ENCODE measurements at regions not wholly inside any gene's neighbourhood (a gene's known extent, or its start where the extent isn't known, plus 50 kb on each side); places are given as distances from the start of the nearest gene placed in this dataset.

DNA sequence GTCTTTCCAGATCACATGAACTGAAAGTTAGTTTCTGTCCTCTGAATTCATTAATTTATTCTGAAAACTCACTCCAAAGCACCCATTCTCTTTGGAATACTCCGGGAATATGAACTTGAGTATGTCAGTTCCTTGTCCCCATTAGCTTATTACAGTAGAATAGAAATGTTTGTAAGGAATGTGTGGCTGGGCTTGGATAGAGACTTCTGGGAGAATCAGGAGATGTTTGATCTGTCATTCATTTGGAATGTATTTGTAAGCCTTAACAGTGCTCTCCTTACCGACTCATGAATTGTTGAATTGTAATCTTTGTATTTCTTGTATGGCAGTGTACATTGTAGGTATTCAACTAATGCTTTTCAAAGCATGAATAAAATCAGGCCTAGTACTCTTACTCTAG, 548.4 kb downstream of the LRRC70 start:
- Histone ChIP-seq H3K4me1 (ENCODE audit: insufficient read depth, low read length) (no peaks in the 10 kb centered on the region), H3K27me3 (ENCODE audit: insufficient read depth, low read length, poor library complexity, severe bottlenecking) (no peaks in the 10 kb centered on the region), H3K36me3 (ENCODE audit: insufficient read depth, low read length) (no peaks in the 10 kb centered on the region), H3K27ac (ENCODE audit: low read depth, low read length) (no peak overlapping the region), H3K9me3 (ENCODE audit: low read length) (no peaks in the 10 kb centered on the region), H3K4me3 (ENCODE audit: low read length) (no peak overlapping the region)
- ChIA-PET POLR2A (no interaction called here), CTCF (no interaction called here)
- Mint-ChIP-seq H3K9me3 (no peaks in the 10 kb centered on the region), H3K4me3 (no peak overlapping the region), H3K27me3 (no peaks in the 10 kb centered on the region), H3K27ac (no peak overlapping the region), H3K4me1 (no peaks in the 10 kb centered on the region), H3K36me3 (no peaks in the 10 kb centered on the region)
- no peak for DNase-seq

DNA sequence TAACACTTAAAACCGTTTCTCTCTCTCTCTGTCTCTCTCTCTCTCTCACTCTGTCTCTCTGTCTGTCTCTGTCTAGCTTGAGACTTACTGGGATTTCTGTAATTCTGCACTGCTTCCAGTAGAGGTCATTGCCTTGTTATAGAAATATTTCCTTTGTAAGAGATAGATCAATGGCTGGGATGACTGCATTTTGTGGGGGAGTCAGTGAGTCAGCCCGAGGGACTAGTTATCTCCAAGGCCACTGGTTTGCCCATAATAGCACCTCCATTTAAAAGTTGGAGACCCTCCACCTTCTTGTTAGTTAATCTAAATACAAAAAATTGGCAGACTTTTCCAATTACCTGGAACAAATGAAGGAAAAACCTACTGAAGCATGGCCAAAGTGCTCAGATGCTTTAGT, 547.2 kb downstream of the LRRC70 start:
- Mint-ChIP-seq H3K4me1 (no peaks in the 10 kb centered on the region), H3K36me3 (no peaks in the 10 kb centered on the region), H3K9me3 (no peaks in the 10 kb centered on the region), H3K27ac (no peak overlapping the region), H3K4me3 (no peak overlapping the region), H3K27me3 (no peaks in the 10 kb centered on the region)
- Histone ChIP-seq H3K36me3 (ENCODE audit: insufficient read depth, low read length) (no peaks in the 10 kb centered on the region), H3K27ac (ENCODE audit: low read depth, low read length) (no peak overlapping the region), H3K27me3 (ENCODE audit: insufficient read depth, low read length, poor library complexity, severe bottlenecking) (no peaks in the 10 kb centered on the region), H3K9me3 (ENCODE audit: low read length) (no peaks in the 10 kb centered on the region), H3K4me1 (ENCODE audit: insufficient read depth, low read length) (no peaks in the 10 kb centered on the region), H3K4me3 (ENCODE audit: low read length) (no peak overlapping the region)
- POLR2A ChIA-PET = no interaction called here
- no peak for DNase-seq
- CTCF ChIA-PET = no interaction called here

DNA sequence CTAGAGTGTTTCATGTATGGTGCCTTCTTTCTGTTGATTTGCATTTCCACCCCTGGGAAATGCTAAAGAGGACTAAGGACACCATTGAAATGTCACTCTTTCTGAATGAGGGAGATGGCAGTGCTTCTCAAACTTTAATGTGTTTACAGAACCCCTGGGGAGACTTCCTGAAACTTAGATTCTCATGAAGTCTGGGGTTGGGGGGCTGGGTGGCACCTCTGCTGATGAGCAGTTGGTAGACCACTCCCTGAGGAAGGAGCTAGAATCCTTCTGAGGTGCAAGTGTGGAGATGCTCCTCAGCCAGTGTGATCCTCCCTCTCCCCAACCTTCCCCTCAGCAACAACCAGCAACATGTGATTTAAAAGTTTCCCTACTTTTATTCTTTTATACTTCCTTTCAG, 546.8 kb downstream of the LRRC70 start:
- H3K4me3 Mint-ChIP-seq = no peak overlapping the region
- Histone ChIP-seq H3K36me3 (ENCODE audit: insufficient read depth, low read length) (no peaks in the 10 kb centered on the region), H3K4me3 (ENCODE audit: low read length) (no peak overlapping the region), H3K9me3 (ENCODE audit: low read length) (no peaks in the 10 kb centered on the region), H3K27me3 (ENCODE audit: insufficient read depth, low read length, poor library complexity, severe bottlenecking) (no peaks in the 10 kb centered on the region), H3K27ac (ENCODE audit: low read depth, low read length) (no peak overlapping the region), H3K4me1 (ENCODE audit: insufficient read depth, low read length) (no peaks in the 10 kb centered on the region)
- no peaks in the 10 kb centered on the region for H3K36me3 Mint-ChIP-seq
- no peak for DNase-seq
- no peaks in the 10 kb centered on the region for H3K9me3 Mint-ChIP-seq
- ChIA-PET POLR2A (no interaction called here), CTCF (no interaction called here)
- H3K4me1 Mint-ChIP-seq = no peaks in the 10 kb centered on the region
- no peaks in the 10 kb centered on the region for H3K27me3 Mint-ChIP-seq
- H3K27ac Mint-ChIP-seq = no peak overlapping the region

DNA sequence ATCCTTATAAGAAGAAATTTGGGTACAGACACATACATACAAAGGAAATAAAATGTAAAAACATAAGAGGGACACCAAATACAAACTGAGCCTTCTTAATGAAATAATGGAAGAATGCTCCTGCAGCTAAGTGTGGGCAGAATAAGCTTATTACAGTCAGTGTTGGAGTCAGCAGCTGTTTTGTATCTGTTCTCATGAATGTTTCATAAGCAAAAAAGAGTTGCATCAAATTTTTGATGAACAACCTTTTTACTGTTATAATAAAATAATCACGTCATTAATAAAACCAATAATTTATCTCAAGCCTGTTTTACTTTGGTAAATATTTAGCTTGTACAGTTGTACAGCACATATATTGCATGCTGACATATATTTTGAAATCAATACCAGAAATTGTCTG, 545.6 kb downstream of the LRRC70 start:
- Histone ChIP-seq H3K36me3 (ENCODE audit: insufficient read depth, low read length) (no peaks in the 10 kb centered on the region), H3K27me3 (ENCODE audit: insufficient read depth, low read length, poor library complexity, severe bottlenecking) (no peaks in the 10 kb centered on the region), H3K4me3 (ENCODE audit: low read length) (no peak overlapping the region), H3K27ac (ENCODE audit: low read depth, low read length) (no peak overlapping the region), H3K9me3 (ENCODE audit: low read length) (no peaks in the 10 kb centered on the region), H3K4me1 (ENCODE audit: insufficient read depth, low read length) (no peaks in the 10 kb centered on the region)
- no peak for DNase-seq
- H3K27ac Mint-ChIP-seq = no peak overlapping the region
- H3K27me3 Mint-ChIP-seq = no peaks in the 10 kb centered on the region
- peaks cover 0 to under 1% (median 0%) of the 10 kb centered on the region in 5 donors for H3K9me3 Mint-ChIP-seq
- no peaks in the 10 kb centered on the region for H3K36me3 Mint-ChIP-seq
- ChIA-PET POLR2A (no interaction called here), CTCF (no interaction called here)
- H3K4me1 Mint-ChIP-seq = no peaks in the 10 kb centered on the region
- H3K4me3 Mint-ChIP-seq = no peak overlapping the region

DNA sequence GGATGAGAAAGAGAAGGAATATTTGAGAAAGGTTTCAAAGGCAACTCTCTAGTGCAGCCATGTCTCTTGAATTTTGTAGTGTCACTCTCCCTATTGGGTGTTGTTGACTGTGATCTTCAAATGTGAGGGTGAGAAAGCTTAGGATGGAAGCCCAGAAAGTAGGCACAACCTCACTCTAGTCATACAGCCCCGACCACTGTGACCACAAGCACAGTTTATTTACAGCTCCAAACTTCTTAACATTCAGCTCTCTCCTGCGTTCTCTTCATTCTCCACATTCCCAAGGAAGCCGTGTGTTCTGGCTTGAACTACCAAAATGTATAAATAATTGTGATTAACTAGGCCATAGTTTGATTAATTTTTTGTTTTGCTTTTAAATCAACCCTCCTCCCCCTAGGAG, 542.9 kb downstream of the LRRC70 start:
- Histone ChIP-seq H3K9me3 (ENCODE audit: low read length) (no peaks in the 10 kb centered on the region), H3K4me3 (ENCODE audit: low read length) (no peak overlapping the region), H3K36me3 (ENCODE audit: insufficient read depth, low read length) (no peaks in the 10 kb centered on the region), H3K27ac (ENCODE audit: low read depth, low read length) (no peak overlapping the region), H3K27me3 (ENCODE audit: insufficient read depth, low read length, poor library complexity, severe bottlenecking) (no peaks in the 10 kb centered on the region), H3K4me1 (ENCODE audit: insufficient read depth, low read length) (no peaks in the 10 kb centered on the region)
- Mint-ChIP-seq H3K9me3 (peaks cover 0 to 2% (median 0%) of the 10 kb centered on the region in 5 donors), H3K27ac (no peak overlapping the region), H3K36me3 (no peaks in the 10 kb centered on the region), H3K4me1 (no peaks in the 10 kb centered on the region), H3K27me3 (no peaks in the 10 kb centered on the region), H3K4me3 (no peak overlapping the region)
- ChIA-PET POLR2A (no interaction called here), CTCF (no interaction called here)
- no peak for DNase-seq

DNA sequence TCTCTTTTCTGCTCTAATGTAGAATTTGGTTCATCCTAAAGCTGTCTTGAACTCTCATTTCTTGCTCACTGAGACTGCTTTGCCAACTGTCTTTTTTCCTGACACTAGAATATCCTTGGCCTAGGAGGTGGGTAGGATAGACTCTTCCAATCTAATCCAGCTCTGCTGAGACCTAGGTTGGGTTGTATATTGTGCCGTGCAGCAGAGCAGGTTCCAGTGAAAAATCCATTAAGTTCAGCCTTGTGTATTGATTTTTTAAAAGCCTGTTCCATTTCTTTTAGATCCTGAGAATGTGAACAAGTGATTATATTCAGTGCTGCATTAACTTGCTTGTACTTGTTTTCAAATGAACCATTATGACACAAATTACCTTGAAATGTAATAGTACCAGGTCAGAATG, 539.6 kb downstream of the LRRC70 start:
- POLR2A ChIA-PET = no interaction called here

DNA sequence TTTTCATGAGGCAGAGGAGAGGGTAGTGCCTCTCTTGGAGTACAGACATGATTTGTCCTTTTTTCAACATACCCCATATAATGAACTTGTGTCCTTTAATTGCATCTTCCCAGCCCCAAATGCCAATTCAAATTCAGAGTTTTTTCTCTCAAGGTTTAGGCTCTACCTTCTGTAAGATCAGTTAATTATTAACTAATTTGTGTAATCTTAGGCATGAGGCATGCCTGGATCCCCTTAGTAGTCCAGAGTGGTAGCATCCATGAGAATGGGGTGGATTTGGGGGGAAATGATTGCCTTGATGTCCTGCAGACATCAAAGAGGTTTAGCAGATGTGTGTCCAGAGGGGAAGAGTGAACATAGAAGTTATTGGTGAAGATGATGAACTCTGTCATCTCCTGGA, 533.3 kb downstream of the LRRC70 start:
- peaks cover 0 to 4% (median 0%) of the 10 kb centered on the region in 5 donors for H3K9me3 Mint-ChIP-seq
- H3K4me1 Mint-ChIP-seq = no peaks in the 10 kb centered on the region
- H3K4me3 Mint-ChIP-seq = no peak overlapping the region
- no peaks in the 10 kb centered on the region for H3K27me3 ChIP-seq (ENCODE audit: insufficient read depth, low read length, poor library complexity, severe bottlenecking)
- no peak overlapping the region for H3K4me3 ChIP-seq (ENCODE audit: low read length)
- no peaks in the 10 kb centered on the region for H3K27me3 Mint-ChIP-seq
- H3K27ac ChIP-seq (ENCODE audit: low read depth, low read length) = no peak overlapping the region
- H3K9me3 ChIP-seq (ENCODE audit: low read length) = no peaks in the 10 kb centered on the region
- H3K36me3 ChIP-seq (ENCODE audit: insufficient read depth, low read length) = no peaks in the 10 kb centered on the region
- no peak overlapping the region for H3K27ac Mint-ChIP-seq
- H3K36me3 Mint-ChIP-seq = no peaks in the 10 kb centered on the region
- H3K4me1 ChIP-seq (ENCODE audit: insufficient read depth, low read length) = no peaks in the 10 kb centered on the region
- DNase-seq = no peak
- CTCF ChIA-PET = no interaction called here
- POLR2A ChIA-PET = no interaction called here

More for the DNA sequence above, 539.6 kb downstream of the LRRC70 start:
- no peak overlapping the region for H3K4me3 Mint-ChIP-seq
- H3K27me3 ChIP-seq (ENCODE audit: insufficient read depth, low read length, poor library complexity, severe bottlenecking) = no peaks in the 10 kb centered on the region
- H3K36me3 ChIP-seq (ENCODE audit: insufficient read depth, low read length) = no peaks in the 10 kb centered on the region
- no peaks in the 10 kb centered on the region for H3K27me3 Mint-ChIP-seq
- CTCF ChIA-PET = no interaction called here
- H3K4me1 ChIP-seq (ENCODE audit: insufficient read depth, low read length) = no peaks in the 10 kb centered on the region
- H3K27ac Mint-ChIP-seq = no peak overlapping the region
- H3K4me1 Mint-ChIP-seq = no peaks in the 10 kb centered on the region
- no peak overlapping the region for H3K4me3 ChIP-seq (ENCODE audit: low read length)
- H3K9me3 ChIP-seq (ENCODE audit: low read length) = no peaks in the 10 kb centered on the region
- H3K9me3 Mint-ChIP-seq = peaks cover 0 to 2% (median 2%) of the 10 kb centered on the region in 5 donors
- H3K27ac ChIP-seq (ENCODE audit: low read depth, low read length) = no peak overlapping the region
- DNase-seq = no peak
- H3K36me3 Mint-ChIP-seq = no peaks in the 10 kb centered on the region

DNA sequence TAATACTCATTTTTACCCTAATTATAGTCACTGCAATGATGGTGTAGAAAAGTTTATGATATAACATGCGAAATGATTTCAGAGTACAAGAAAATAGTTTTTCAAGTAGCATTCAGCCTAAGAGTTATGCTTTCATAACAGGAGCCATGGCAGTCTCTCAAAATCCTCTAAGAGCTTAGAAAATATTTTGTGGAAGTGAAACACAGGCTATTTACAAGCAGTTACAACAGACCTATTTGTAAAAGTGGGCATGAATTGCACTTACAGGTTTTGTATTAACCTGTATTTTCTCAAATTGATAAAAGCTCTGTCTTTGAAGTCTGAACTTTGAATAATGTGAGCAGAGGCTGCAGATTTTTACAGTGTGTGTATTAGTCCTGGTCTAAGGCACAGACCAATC, 523.3 kb downstream of the LRRC70 start:
- Histone ChIP-seq H3K27ac (ENCODE audit: low read depth, low read length) (no peak overlapping the region), H3K9me3 (ENCODE audit: low read length) (no peaks in the 10 kb centered on the region), H3K36me3 (ENCODE audit: insufficient read depth, low read length) (no peaks in the 10 kb centered on the region), H3K4me1 (ENCODE audit: insufficient read depth, low read length) (no peaks in the 10 kb centered on the region), H3K27me3 (ENCODE audit: insufficient read depth, low read length, poor library complexity, severe bottlenecking) (no peaks in the 10 kb centered on the region), H3K4me3 (ENCODE audit: low read length) (no peak overlapping the region)
- ChIA-PET POLR2A (no interaction called here), CTCF (no interaction called here)
- Mint-ChIP-seq H3K9me3 (peaks cover 0 to 9% (median 3%) of the 10 kb centered on the region in 5 donors), H3K27me3 (no peaks in the 10 kb centered on the region), H3K27ac (no peak overlapping the region), H3K36me3 (no peaks in the 10 kb centered on the region), H3K4me3 (no peak overlapping the region), H3K4me1 (no peaks in the 10 kb centered on the region)
- no peak for DNase-seq

DNA sequence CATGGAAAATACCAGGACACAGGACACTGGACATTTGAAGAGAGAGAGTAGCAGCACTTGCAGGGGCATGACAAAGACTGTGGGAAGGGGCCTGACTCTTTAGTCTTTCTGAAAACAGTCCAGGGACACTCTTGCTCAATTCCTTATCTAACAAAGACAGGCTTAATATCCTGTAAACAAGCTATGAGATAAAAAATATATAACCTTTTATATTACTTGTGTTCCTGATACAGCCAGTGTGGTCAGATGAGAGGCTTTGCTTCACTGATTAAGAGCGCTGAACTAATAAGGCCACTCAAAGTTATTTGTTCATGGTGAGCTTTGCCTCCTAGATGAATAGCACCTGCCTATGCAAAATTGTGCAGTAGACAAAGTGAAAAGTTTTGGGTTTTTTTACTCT, 518.7 kb downstream of the LRRC70 start:
- Mint-ChIP-seq H3K9me3 (peaks cover 0 to 5% (median 0%) of the 10 kb centered on the region in 5 donors), H3K27me3 (no peaks in the 10 kb centered on the region), H3K27ac (no peak overlapping the region), H3K4me3 (no peak overlapping the region), H3K36me3 (peaks cover 0 to 1% (median 0%) of the 10 kb centered on the region in 3 donors), H3K4me1 (no peaks in the 10 kb centered on the region)
- CTCF ChIA-PET = no interaction called here
- no peak for DNase-seq
- H3K27me3 ChIP-seq (ENCODE audit: insufficient read depth, low read length, poor library complexity, severe bottlenecking) = no peaks in the 10 kb centered on the region
- POLR2A ChIA-PET = no interaction called here
- no peaks in the 10 kb centered on the region for H3K9me3 ChIP-seq (ENCODE audit: low read length)
- no peak overlapping the region for H3K27ac ChIP-seq (ENCODE audit: low read depth, low read length)
- no peak overlapping the region for H3K4me3 ChIP-seq (ENCODE audit: low read length)
- H3K36me3 ChIP-seq (ENCODE audit: insufficient read depth, low read length) = no peaks in the 10 kb centered on the region
- H3K4me1 ChIP-seq (ENCODE audit: insufficient read depth, low read length) = no peaks in the 10 kb centered on the region

Data from CD8-positive, alpha-beta memory T cell (primary cell).